ENCODE measurements at regions not wholly inside any gene's neighbourhood (a gene's known extent, or its start where the extent isn't known, plus 50 kb on each side); places are given as distances from the start of the nearest gene placed in this dataset.

DNA sequence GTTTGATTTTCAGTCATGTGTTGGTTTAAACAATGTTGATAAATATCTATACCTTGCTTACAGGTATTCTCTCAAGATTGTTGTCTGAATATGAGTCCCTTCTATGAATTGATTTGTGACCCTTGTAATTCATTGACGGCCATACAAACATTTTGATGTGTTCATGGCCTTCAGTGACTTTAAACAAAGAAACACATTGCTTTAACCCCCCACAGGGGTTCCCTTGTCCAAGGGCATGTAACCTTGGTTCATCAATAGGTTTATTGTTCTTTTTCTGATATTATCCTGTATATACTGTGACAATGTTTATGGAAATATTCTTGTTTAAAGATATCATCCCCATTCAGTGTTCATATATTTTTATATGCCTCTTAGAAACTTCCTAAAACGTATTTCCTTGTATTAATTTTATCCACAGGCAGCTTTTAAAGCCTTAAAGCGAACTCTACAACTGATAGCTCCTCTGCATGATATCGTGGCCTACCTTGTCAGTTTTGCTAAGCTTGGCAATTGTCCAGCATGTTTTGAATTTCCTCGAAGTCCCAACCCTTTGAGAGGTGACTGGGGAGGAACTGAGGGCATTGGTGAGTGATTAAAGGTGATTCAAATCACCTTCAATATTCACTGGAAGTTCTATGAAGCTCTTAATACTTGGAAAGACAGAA is 87.0 kb downstream of the CD164 start:
- DNase-seq = peak in 1 of 2 experiments; percentile 11

DNA sequence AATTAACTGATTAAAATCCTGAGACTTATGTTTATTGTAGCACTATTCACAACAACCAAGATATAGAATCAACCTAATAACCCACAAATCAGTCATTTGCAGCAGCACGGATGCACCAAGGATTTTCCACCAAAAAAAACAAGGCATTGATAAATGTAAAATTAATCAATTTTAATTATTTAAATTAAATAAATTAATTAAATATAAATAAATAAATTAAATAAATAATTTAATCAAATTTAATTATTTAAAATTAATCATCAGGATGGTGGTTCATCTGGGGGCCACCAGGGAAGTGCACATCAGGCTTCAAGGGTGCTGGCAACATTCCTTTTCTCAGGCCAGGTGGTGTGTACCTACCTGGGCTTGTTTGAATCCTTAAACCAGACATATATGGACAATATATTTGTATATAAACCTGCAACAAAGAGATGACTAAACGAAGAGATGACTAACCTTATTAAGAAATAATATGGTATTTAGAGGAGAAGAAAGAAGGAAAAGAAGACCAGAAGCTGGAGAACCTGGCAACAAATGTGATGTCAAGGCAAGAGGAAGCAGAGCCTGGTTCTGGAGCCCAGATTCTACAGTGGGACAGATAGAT is 89.2 kb downstream of the CD164 start:
- DNase-seq = no peak

DNA sequence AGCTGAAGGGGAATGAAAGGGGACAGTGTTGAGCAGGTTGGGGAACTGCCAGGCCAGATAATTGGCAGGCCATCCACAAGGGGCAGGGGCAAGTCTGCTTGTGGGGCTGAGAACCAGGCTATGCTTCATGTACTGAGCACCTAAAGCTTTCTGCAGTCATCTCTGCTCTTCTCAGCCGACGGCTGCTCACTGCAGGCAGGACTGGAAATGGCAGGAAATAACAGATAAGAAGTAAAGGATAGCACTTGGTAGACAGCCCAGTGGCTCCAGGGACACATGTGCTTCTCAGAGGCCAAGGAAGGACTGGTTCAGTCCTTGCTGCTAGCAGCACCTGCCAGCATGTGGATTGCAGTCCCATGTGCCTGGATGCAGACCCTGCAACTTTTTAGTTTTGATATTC is 89.8 kb downstream of the CD164 start:
- DNase-seq = no peak

DNA sequence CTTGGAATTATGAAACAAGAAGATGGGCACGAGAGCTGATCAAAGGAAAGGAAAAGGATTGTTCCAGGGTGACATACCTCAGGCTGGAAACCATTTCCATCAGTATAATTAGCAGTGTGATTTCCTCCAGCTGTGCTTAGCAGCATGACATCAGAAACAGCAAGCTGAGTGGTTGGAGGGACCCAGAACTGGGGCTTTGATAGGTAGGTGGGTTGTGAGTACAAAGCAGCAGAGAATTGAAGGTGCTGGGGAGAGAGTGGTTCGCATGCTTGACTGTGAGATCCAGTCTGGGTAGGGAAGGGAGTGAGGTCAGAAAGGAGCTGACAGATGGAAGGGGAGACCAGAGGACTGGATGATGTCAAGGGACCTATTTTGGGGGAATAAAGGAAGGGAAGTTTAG is 90.4 kb downstream of the CD164 start:
- DNase-seq = no peak

DNA sequence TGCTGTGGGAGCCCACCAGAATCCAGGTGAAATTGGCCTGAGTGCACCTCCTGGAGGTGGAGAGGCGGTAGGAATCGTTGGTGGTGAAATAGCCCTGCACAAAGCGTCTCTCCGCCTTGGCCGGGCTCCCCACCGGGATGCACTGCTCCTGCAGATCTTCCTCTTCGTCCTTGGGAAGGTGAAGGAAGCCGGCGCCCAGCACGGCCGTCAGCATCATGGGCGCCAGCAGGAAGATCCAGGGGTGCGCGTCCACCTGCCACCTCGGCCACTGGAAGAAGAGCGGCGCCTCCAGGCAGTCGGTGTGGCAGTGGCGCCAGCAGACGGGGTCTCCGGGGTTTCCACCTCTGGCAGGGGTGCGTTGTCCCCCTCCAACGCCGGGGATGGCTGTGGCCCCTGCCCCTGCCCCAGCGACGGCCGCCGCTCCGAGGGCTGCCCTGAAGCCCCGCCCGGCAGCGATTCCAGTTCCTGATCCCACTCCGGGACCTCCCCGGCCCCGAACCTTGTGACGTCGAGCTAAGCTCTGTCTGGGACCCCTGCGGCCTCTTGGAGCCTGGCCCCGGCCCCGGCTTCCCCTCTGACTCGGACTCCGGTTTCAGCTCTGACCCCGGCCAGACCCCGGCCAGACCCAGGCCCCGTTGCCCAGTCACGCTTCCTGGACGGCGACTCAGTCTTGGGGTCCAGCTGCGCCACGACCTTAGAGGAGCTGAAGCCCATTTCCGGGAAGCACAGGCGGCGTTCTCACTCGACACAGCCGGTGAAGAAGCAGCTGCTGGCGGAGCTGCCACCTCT is 91.9 kb downstream of the CD164 start:
- DNase-seq = no peak

DNA sequence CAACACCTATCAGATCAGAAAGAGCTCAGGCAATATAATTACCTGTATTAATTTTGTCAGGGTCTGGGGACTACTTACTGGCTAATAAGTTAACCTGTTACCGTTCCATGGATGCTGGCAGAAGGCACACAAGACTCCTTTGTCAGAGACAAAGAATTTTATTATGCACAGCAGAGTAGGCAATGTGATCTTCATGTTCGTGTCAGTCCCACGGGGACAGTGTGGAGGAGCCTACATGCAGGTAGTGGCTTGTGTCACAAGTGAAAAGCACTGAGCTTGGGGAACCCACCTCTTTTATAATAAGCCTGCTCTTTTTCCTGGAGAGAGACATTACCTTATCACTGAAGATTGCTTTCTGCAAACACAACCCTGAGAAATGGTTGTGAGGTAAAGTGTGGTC is 96.9 kb downstream of the CD164 start:
- DNase-seq = no peak

DNA sequence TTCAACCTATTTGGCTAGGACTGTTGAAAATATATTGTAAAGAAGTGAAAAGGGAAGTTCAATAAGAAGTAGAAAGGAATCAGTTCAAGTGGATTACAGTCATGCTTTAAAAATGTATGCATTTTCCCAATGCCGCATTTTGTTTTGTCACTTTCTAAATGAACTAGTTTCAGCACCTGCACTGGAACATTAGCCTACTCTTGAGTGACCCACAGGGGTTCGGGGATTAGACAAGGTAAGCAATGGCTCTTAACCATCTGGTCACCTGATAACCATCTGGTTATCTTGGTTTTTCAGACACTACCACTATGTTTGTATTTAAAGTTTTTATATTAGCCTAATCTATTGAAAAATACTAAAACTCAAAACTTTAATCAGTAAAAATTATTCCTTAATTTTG is 97.6 kb downstream of the CD164 start:
- DNase-seq = no peak

DNA sequence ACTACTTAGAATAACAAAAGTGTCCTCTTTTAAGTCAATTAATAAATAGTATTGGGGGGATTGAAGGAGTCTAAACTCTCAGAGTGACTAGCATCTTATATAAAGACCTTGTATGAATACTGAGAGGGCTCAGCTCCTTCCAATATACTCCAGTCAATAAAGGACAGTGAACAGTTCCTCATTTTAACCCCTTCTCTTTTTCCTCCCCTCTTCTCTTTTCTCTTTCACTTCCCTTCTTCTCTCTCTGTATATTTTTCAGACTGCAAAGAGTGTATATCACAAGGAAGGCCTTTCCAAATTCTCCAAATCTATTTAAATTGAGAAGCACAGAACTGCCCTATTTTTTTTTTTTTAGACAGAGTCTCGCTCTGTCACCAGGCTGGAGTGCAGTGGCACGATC is 99.5 kb downstream of the CD164 start:
- no peak for DNase-seq

DNA sequence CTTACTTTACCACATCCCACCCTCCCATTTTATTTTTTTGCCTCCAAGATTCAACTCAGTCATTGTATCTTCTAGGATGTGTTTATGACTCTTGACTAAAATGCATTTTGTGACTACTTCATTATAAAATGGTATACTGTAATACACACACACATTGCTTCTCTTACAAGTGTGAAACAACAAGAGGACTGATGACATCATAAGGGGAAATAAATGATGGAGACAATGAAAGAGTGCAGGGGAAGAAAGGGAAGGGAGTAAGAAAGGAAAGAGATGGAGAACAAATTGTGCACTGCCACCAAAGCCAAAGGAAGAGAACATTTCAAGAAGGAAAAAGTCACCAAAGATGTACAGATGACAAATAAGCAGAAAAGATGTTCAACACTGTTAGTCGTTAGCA is 102.6 kb downstream of the CD164 start:
- DNase-seq = no peak

DNA sequence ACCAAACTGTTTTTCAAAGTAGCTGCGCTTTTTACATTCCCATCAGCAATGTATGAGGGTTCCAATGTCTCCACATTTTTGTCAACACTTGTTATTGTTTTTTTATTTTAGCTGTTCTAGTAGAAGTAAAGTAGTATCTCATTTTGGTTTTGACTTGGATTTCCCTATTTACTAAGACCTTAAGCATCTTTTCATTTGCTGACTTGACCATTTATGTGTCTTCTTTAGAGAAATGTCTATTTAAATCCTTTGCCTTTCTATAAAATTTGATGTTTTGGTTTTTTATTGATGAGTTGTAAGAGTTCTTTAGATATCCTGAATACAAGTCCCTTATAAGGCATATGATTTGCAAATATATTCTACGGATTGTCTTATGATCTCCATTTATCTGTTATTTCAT is 110.6 kb downstream of the CD164 start:
- DNase-seq = no peak

DNA sequence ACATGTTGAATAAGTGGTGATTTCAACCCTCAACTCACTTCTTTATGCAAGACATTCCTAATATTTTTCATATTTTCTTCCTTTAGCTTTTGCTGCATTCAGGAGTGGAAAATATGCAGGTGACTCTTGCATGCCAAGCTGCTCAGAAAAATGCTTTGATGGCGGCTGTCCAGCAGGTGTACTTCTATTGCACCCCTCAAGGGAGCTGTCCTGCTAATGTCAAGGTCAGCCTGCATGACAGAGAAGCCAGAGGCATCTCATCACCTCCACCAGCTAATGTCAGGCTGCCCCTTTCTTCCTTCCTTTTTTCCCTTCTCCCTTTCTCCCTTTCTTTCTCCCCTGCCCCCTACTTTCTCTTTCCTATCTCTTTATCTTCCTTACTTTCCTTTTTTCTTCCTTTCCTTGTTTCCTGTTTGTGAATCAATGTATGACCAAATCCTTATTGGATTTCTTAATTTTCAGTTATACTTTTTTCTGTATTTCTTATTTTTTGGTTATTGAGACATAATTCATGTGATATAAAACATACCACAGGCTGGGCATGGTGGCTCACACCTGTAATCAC is 112.2 kb downstream of the CD164 start:
- no peak for DNase-seq

DNA sequence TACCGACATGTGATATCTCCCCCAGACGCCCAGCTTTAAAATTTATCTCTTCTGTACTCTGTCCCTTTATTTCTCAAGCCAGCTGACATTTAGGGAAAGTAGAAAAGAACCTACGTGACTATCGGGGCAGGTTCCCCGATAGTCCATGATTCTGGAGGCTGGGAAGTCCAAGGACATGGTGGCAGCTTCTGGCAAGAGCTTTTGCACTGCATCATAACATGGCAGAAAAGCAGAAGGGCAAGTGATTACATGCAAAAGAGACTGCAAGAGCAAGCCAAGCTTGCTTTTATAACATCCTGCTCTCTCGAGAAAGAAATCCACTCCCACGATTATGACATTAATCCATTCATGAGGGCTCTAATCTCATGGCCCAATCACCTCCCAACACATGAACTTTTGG is 113.2 kb downstream of the CD164 start:
- no peak for DNase-seq

DNA sequence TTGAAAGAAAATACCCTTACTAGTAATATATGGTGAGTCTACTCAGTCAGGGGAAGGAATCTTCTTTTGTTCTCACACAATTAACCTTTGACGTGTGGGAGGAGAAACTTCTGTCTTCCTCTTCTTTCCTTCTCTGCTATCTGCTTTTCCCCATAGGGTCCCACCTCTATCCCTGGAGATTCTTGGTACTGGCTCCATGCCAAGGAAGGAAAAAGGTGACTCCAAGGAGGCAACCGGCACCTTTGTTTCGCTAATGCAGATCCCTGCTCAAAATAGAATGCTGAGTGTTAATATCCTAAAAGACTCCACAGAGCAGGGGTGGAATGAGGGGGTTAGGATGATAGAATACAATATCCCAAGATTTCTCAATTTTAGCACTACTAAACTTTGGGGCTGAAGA is 116.7 kb downstream of the CD164 start:
- DNase-seq = no peak

DNA sequence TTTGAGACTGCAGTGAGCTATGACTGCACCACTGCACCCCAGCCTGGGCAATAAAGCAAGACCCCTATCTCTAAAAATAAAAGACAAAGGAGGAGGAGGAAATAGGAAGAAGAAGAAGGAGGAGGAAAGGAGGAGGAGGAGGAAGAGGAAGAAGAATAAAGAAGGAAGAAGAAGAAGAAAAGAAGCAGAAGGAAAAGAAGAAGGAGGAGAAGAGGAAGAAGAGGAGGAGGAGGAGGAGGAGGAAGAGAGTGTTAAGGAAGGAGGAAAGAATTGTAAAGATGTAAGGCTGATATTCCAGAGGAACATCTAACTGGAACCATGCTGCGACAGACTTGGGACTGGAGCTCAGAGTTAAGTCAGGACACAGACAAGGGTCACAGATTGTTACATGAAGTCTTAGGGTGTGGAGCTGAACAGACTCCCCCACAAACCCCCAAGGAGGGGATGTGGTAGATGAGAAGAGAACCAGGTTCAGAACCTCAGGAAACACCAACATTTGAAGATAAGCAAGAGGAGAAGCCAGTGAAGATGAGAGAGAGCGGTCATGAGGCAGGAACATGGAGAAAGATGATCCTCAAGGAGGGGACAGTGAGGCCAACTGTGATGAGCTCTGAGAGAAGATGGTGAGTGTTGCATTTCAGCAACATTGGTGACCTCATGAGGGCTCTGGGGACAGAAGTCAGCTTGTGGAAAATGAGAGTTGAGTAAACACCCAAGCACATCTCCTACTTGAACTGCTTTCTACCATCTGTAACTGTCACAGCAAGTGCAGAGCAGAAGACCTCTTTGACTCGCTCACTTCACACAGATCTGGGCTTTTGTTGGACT is 118.2 kb downstream of the CD164 start:
- DNase-seq = no peak

DNA sequence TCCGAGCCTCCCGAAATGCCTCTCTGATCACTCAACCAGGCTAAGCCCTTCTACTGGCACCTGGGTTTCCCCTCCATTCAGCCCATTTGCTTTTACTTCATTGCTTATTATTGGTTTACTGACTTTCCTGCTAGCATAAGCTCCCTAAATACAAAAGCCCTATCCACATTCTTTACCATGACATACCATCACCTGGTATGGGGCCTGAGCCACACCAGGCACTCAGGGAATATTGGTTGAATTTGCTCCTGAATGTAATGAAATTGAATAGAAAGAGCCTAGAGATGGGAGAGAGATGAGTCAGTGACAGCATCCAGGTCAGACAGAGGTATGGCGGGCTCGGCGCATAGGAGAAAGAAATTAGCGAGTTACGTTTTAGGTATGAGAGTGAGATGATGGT is 120.0 kb downstream of the CD164 start:
- no peak for DNase-seq

DNA sequence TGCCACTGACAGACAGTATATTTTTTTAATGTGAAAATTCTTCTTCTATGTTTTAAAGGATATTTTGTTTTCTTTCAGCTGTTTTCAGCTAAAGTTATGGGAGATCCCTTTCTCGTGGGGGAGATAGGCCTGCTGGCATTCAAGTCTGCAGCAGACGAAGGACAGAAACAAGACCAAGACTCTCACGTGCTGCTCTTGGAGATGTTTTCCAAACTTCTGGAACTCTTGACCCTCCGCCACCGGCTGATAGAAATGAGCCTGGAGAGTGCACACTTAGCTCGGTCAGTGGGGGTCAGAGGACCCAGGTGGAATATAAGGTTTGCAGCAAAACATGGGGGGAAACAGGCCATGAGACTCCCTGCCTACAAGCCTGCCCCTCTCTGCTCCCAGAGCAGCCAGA is 120.5 kb downstream of the CD164 start:
- DNase-seq = no peak

DNA sequence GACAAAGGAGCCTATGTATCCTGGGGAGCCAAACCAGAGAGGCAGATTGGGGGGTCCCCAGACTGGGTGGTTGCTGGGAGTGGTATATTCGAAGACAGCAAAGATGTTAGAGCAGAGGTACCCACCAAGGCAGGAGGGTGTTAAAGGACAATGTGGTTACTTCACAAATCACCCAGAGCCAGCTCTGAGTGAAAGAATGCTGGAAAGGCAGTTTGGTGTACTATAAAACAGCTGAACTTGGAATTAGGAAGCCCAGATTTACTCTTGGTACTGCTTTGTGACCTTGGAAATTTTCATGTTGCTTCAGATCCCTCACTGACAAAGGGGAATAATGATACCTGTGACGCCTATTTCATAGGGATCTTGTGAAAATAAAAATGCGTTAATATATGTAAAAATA is 121.6 kb downstream of the CD164 start:
- no peak for DNase-seq

DNA sequence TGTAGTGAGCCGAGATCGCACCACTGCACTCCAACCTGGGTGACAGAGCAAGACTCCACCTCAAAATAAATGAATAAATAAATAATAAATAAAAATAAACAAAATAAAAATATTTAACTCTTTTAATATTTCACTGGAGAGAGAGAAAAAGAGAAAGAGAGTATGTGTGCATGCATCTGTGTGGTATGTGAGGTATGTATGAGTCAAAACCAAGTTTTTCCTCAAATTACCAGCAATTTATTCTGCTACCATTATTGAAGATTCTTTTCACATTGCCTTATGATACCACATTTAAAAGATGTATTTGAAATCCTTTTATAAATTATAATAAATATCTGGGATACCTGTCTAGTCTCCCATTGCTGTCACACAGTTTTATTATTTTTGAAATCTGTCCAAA is 122.1 kb downstream of the CD164 start:
- DNase-seq = no peak

DNA sequence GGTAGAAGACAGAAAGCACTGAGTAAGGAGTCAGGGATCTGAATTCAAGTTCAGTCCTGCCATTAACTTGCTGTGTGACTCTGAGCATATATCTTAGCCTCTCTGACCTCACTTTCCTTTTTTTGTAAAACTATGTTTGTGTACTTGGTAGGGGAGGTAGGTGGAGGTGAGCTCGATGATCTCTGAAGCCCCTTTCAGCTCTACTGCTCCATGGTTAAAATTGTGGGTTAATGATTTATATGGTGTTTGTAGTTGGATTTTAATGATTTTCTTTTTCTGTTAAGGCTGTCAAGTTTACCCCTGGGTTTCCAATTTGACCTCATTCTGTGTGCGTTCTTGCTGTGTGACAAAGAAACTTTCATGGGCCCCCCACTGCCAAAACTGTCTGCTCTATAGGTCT is 124.1 kb downstream of the CD164 start:
- no peak for DNase-seq

DNA sequence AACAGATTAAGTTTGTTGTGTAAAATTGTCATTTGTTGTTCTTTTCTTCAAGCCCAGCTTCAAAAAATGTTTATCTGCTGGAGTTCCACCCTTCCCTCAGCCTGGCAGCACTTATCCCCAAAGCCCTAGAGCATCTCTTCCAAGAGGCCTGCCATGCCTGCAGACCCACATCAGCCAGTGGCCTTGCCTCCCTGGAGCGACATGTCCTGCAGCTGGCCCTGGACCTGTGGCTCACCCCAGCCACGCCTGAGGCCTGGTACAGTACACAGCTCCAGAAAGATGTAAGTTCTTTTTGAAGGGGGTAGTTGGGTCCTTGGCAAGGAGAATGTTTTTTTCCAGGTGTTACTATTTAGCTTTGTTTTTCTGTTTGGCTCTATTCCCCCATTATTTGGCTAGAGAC is 124.8 kb downstream of the CD164 start:
- DNase-seq = no peak

DNA sequence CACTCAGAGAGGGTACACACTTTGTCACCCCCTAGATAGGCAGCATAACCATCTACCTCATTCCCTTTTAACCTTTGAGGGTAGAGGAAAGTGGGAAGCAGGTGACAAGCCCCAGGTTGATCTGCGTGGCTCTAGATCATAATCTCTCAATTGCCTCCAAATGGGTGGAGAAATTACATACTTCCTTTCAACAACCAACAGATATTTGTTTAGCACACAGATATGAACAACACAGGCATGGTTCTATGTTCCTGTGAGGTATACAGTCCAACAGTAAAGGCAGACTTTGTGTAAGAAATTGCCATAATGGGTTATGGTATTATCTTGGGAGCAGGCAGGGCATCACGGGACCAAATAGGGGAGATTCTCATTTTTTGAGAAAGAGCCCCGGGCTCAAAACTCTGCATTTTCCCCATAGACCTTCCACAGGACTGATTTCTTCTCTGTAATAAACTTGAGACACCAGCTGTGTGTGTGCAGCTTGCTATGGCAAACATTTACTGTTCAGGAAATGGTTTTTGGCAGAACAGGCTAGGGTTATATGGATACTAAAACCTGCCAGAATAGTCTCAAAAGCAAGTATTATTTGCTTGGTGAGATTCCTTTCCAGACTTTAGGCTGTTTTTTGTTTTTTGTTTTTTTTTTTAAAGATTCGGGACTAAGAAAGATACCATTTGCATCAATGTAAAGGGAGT is 126.2 kb downstream of the CD164 start:
- no peak for DNase-seq

DNA sequence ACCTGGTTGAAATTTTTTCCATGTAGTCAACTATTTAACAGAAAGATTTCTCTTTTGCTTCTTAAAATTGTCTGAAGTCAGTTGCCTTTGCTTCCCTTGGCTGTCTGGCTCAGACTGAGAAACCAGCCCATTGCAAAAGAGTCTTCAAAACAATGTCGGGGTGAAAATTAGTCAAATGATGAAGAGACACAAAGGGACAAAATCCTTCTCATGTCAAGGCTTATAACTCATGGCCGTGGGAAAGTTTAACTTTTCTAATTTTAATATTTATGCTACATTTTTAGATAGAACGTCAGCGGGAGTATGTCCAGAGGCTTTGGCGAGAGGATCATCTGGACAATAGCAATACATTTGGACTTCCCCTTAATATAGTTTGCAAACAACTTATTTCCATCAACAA is 127.2 kb downstream of the CD164 start:
- no peak for DNase-seq

DNA sequence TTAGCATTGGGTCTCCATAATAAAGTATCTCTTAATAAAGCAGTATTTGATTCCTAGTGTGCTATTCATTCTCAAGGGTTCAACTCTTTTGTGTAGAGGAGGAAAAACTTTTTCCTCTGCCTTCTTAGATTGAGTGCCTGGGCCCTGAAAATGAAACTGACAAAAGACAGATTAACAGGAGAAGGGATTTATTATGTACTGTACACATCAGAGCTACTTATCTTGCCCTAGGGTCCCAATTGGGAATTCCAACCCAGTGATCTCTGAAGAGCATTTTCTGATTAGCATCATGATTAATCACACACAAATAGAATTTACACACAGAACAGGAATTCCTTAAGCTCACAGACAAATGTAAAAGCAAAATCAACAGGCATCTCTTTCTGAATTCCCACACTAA is 128.9 kb downstream of the CD164 start:
- DNase-seq = no peak

Data from NCI-H526 (cell line).